IMR-90 (cell line): ENCODE measurements at regions not wholly inside any gene's neighbourhood (a gene's known extent, or its start where the extent isn't known, plus 50 kb on each side); places are given as distances from the start of the nearest gene placed in this dataset.

Source experiments
- ATAC-seq: fragments of 200-7000 bp; cut with Tn5 transposase; 2 replicates; pipeline ENCODE4 v1.9.1; 2020; ENCODE audit warnings: low read depth, mild to moderate bottlenecking, moderate library complexity
- BruUV-seq: library from RNA; stranded (reverse); fragments of 400-500 nt; replicated peaks from 2 replicates; lab custom pipeline; 2021; lab: Mats Ljungman, UMichigan
- CTCF ChIA-PET: fragments of 300-600 bp; formaldehyde crosslinking; extraction: SDS; loops from one replicate; lab custom pipeline; 2021; ENCODE audit warnings: antibody characterized with exemption; lab: Yijun Ruan, JAX
- POLR2A ChIA-PET: fragments of 300-600 bp; sonication (Branson Sonifier 250); formaldehyde crosslinking; loops from one replicate; lab custom pipeline; 2022; ENCODE audit warnings: antibody characterized with exemption; ENCODE audit not compliant: unreplicated experiment; lab: Charles Lee
- DNase-seq: peaks from one replicate; pipeline ENCODE4 v3.0.0; 2013
- H2AFZ ChIP-seq: replicated peaks from 2 replicates; pipeline ENCODE3; 2013; ENCODE audit warnings: low read length, mild to moderate bottlenecking; ENCODE audit not compliant: poor library complexity
- H2AK5ac ChIP-seq: 2 replicates; pipeline ENCODE4 v1.6.1; 2013; ENCODE audit warnings: low read depth, low read length, inconsistent platforms
- H2AK9ac ChIP-seq: replicated peaks from 2 replicates; pipeline ENCODE3; 2013; ENCODE audit warnings: mild to moderate bottlenecking, low read depth, low read length, moderate library complexity; ENCODE audit not compliant: poor library complexity
- H2BK120ac ChIP-seq: 2 replicates; pipeline ENCODE4 v1.6.1; 2013; ENCODE audit warnings: low read depth, low read length, inconsistent platforms
- H2BK15ac ChIP-seq: 3 replicates; pipeline ENCODE4 v1.6.1; 2013; ENCODE audit warnings: low read depth, low read length, inconsistent platforms
- H2BK20ac ChIP-seq: 2 replicates; pipeline ENCODE4 v1.6.1; 2013; ENCODE audit warnings: low read depth, mild to moderate bottlenecking, inconsistent platforms, low read length, moderate library complexity
- H2BK5ac ChIP-seq: 2 replicates; pipeline ENCODE4 v1.6.1; 2013; ENCODE audit warnings: mild to moderate bottlenecking, low read depth, low read length, inconsistent platforms; ENCODE audit not compliant: poor library complexity, severe bottlenecking
- H3K14ac ChIP-seq: replicated peaks from 2 replicates; pipeline ENCODE4 v1.6.1; 2013; ENCODE audit warnings: low read depth, low read length, inconsistent platforms
- H3K18ac ChIP-seq: 2 replicates; pipeline ENCODE4 v1.6.1; 2013; ENCODE audit warnings: low read depth, low read length, control low read depth
- H3K23ac ChIP-seq: 2 replicates; pipeline ENCODE4 v1.6.1; 2013; ENCODE audit warnings: low read depth, low read length, inconsistent platforms
- H3K27ac ChIP-seq: 2 replicates; pipeline ENCODE4 v1.5.1; 2013; ENCODE audit warnings: mild to moderate bottlenecking, control low read depth, low read length; ENCODE audit not compliant: insufficient read depth
- H3K27me3 ChIP-seq: 2 replicates; pipeline ENCODE4 v1.6.1; 2013; ENCODE audit warnings: low read length; ENCODE audit not compliant: control insufficient read depth, insufficient read depth
- H3K36me3 ChIP-seq: 2 replicates; pipeline ENCODE4 v1.6.1; 2013; ENCODE audit warnings: low read length, mixed read lengths; ENCODE audit not compliant: control insufficient read depth, insufficient read depth
- H3K4ac ChIP-seq: 2 replicates; pipeline ENCODE4 v1.6.1; 2013; ENCODE audit warnings: low read depth, low read length, inconsistent platforms
- H3K4me1 ChIP-seq: 2 replicates; pipeline ENCODE4 v1.6.1; 2013; ENCODE audit warnings: low read length, mixed read lengths; ENCODE audit not compliant: control insufficient read depth, insufficient read depth
- H3K4me2 ChIP-seq: 2 replicates; pipeline ENCODE4 v1.6.1; 2013; ENCODE audit warnings: low read depth, mild to moderate bottlenecking, control low read depth, low read length, moderate library complexity
- H3K4me3 ChIP-seq: 2 replicates; pipeline ENCODE4 v1.5.1; 2013; ENCODE audit warnings: low read depth, mild to moderate bottlenecking, control low read depth, low read length, moderate library complexity; ENCODE audit not compliant: insufficient read depth
- H3K56ac ChIP-seq: 2 replicates; pipeline ENCODE4 v1.6.1; 2013; ENCODE audit warnings: low read length, inconsistent platforms; ENCODE audit not compliant: insufficient read depth; ENCODE audit errors: extremely low read depth
- H3K79me1 ChIP-seq, 2 experiments: 2 replicates each; pipeline ENCODE4 v1.6.1; 2013; ENCODE audit warnings: low read length in 2 of 2, inconsistent platforms in 1 of 2, low read depth in 1 of 2
- H3K9ac ChIP-seq: 2 replicates; pipeline ENCODE4 v1.6.1; 2013; ENCODE audit warnings: low read depth, low read length, control low read depth
- H3K9me1 ChIP-seq: 2 replicates; pipeline ENCODE4 v1.6.1; 2013; ENCODE audit warnings: low read length, inconsistent platforms; ENCODE audit not compliant: insufficient read depth
- H3K9me3 ChIP-seq: 2 replicates; pipeline ENCODE4 v1.6.1; 2013; ENCODE audit warnings: low read length; ENCODE audit not compliant: control insufficient read depth, insufficient read depth
- H4K20me1 ChIP-seq: 2 replicates; pipeline ENCODE4 v1.6.1; 2013; ENCODE audit warnings: low read length, inconsistent platforms; ENCODE audit not compliant: insufficient read depth
- H4K5ac ChIP-seq: 2 replicates; pipeline ENCODE4 v1.6.1; 2013; ENCODE audit warnings: mild to moderate bottlenecking, low read depth, low read length, control low read depth
- H4K8ac ChIP-seq, 2 experiments: 2 replicates each; pipeline ENCODE4 v1.6.1; 2013; ENCODE audit warnings: low read depth in 2 of 2, low read length in 2 of 2, control low read depth in 1 of 2, inconsistent platforms in 1 of 2
- H4K91ac ChIP-seq: 2 replicates; pipeline ENCODE4 v1.6.1; 2013; ENCODE audit warnings: low read depth, low read length, inconsistent platforms; ENCODE audit not compliant: insufficient read depth
- BHLHE40 ChIP-seq: fragments of 150-350 bp; IDR thresholded peaks from 2 replicates; pipeline ENCODE4 v1.6.1; 2016; ENCODE audit warnings: mild to moderate bottlenecking, low read depth, low read length
- CEBPB ChIP-seq: IDR thresholded peaks from 2 replicates; pipeline ENCODE4 v1.6.1; 2012; ENCODE audit warnings: low read depth, low read length, improper control_type of control experiment
- CHD1 ChIP-seq: IDR thresholded peaks from 2 replicates; pipeline ENCODE4 v1.6.1; 2012; ENCODE audit warnings: low read depth, low read length, improper control_type of control experiment
- CTCF ChIP-seq: conservative IDR thresholded peaks from 2 replicates; pipeline ENCODE4 v1.5.1; 2012; ENCODE audit warnings: mild to moderate bottlenecking, low read depth, low read length, improper control_type of control experiment
- FOS ChIP-seq: fragments of 150-350 bp; IDR thresholded peaks from 2 replicates; pipeline ENCODE4 v1.6.1; 2016; ENCODE audit warnings: low read depth, low read length
- MAFK ChIP-seq: IDR thresholded peaks from 2 replicates; pipeline ENCODE4 v1.6.1; 2012; ENCODE audit warnings: low read depth, low read length, improper control_type of control experiment
- MAZ ChIP-seq: IDR thresholded peaks from 2 replicates; pipeline ENCODE4 v1.6.1; 2012; ENCODE audit warnings: low read depth, mild to moderate bottlenecking, low read length, improper control_type of control experiment, moderate library complexity, borderline replicate concordance
- MXI1 ChIP-seq: IDR thresholded peaks from 2 replicates; pipeline ENCODE4 v1.6.1; 2012; ENCODE audit warnings: low read depth, mild to moderate bottlenecking, low read length, moderate library complexity, borderline replicate concordance
- NFE2L2 ChIP-seq: fragments of 150-350 bp; IDR thresholded peaks from 2 replicates; pipeline ENCODE4 v1.6.1; 2016; ENCODE audit warnings: low read depth, mild to moderate bottlenecking, low read length
- POLR2A ChIP-seq: IDR thresholded peaks from 2 replicates; pipeline ENCODE4 v1.6.1; 2012; ENCODE audit warnings: mild to moderate bottlenecking, low read depth, low read length
- RAD21 ChIP-seq: IDR thresholded peaks from 2 replicates; pipeline ENCODE4 v1.6.1; 2012; ENCODE audit warnings: low read length, improper control_type of control experiment
- RCOR1 ChIP-seq: IDR thresholded peaks from 2 replicates; pipeline ENCODE4 v1.6.1; 2012; ENCODE audit warnings: mild to moderate bottlenecking, low read length, improper control_type of control experiment; ENCODE audit not compliant: insufficient replicate concordance
- RFX5 ChIP-seq: IDR thresholded peaks from 2 replicates; pipeline ENCODE4 v1.8.0; 2012; ENCODE audit warnings: low read depth, mild to moderate bottlenecking, low read length, moderate library complexity
- SMC3 ChIP-seq: fragments of 150-350 bp; IDR thresholded peaks from 2 replicates; pipeline ENCODE4 v1.6.1; 2016; ENCODE audit warnings: low read depth, mild to moderate bottlenecking, antibody characterized with exemption, low read length, moderate library complexity
- USF2 ChIP-seq: fragments of 150-350 bp; IDR thresholded peaks from 2 replicates; pipeline ENCODE4 v1.6.1; 2017; ENCODE audit warnings: mild to moderate bottlenecking, antibody characterized with exemption, low read length, low read depth
- WGBS, 2 experiments: methylation state at CpG; one replicate each; pipeline versions ENCODE4 v1.1.5 to v1.1.7; 2013; ENCODE audit warnings: missing lambda C conversion rate in 2 of 2; ENCODE audit not compliant: insufficient read length in 1 of 2; ENCODE audit errors: extremely low coverage in 2 of 2; 5-methylcytosine and 5-hydroxymethylcytosine counted together
- dilution Hi-C: fragments of 300-500 bp; cut with HindIII; formaldehyde crosslinking; loops from one replicate; pipeline ENCODE4 v1.14.3; 2018; ENCODE audit warnings: low sequenced_read_pairs; ENCODE audit not compliant: unreplicated experiment
- in situ Hi-C: fragments of 300-500 bp; cut with MboI; formaldehyde crosslinking; loops from 3 replicates; pipeline ENCODE4 v1.14.3; 2019; ENCODE audit warnings: low sequenced_read_pairs, inconsistent platforms, mixed read lengths
- intact Hi-C: fragments of 100-400 bp; cut with micrococcal nuclease; formaldehyde crosslinking; loops from 2 replicates; pipeline ENCODE4 v1.10.0; 2022
- TF ChIP-seq, protein P1 (sequence below): fragments of 150-350 bp; IDR thresholded peaks from 2 replicates; pipeline ENCODE4 v1.6.1; 2016; ENCODE audit warnings: low read depth, mild to moderate bottlenecking, low read length, moderate library complexity, borderline replicate concordance

DNA sequence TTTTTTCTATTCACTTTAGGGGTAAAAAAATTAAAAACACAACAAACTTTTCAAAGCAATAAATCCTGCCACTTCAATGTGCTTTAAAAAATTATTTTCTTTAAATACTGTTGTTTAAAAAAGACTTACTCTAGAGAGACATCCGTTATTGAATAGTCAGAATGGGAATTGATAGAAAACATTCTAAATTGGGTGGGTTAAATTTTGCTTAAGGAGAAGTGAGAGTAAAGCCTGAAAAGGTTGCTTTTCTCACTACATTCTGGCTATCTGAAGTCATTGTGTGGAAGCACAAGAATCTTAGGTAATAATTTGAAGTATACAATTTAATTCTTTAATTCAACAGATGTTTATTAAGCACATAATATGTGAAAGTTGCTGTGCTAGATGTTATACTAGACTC, 509.3 kb downstream of the NR2F1-AS1 start:
- Histone ChIP-seq H3K4ac (no peak overlapping the region), H3K27ac (no peak overlapping the region), H2AK9ac (no peak overlapping the region), H2BK5ac (no peak overlapping the region), H4K8ac (no peak overlapping the region; a peak in 1 of 4 replicates), H2AFZ (no peak overlapping the region), H3K18ac (no peak overlapping the region), H4K20me1 (no peaks in the 10 kb centered on the region), H3K4me1 (peaks cover 3% of the 10 kb centered on the region; the same call in 1 of the 2 replicates), H4K91ac (no peak overlapping the region), H3K9me1 (no peaks in the 10 kb centered on the region), H2BK15ac (no peak overlapping the region), H3K14ac (no peak overlapping the region), H2BK120ac (no peak overlapping the region), H3K9me3 (no peaks in the 10 kb centered on the region), H4K5ac (no peak overlapping the region), H3K27me3 (no peaks in the 10 kb centered on the region), H3K4me2 (no peak overlapping the region), H3K23ac (no peak overlapping the region), H3K4me3 (no peak overlapping the region), H2AK5ac (no peak overlapping the region), H3K56ac (no peak overlapping the region), H2BK20ac (no peak overlapping the region), H3K79me1 (no peaks in the 10 kb centered on the region), H3K9ac (no peak overlapping the region), H3K36me3 (no peaks in the 10 kb centered on the region)
- ChIA-PET CTCF (no interaction called here), POLR2A (no interaction called here)
- dilution Hi-C loops = no loop called here
- intact Hi-C loops = loop anchor here (10.0 kb wide), 3 partner anchors 237 to 757 kb away; no protein-coding TSS in a partner anchor
- no CpG with 5 or more reads among the region's 1 CpG for WGBS, 2 experiments
- DNase-seq = no peak
- no peak for ATAC-seq
- TF ChIP-seq MAFK (no peak), CEBPB (no peak), RAD21 (no peak), NFE2L2 (no peak), FOS (no peak), USF2 (no peak), MXI1 (no peak), CTCF (no peak), BHLHE40 (no peak), POLR2A (no peak), MAZ (no peak), CHD1 (no peak), SMC3 (no peak), RFX5 (no peak), RCOR1 (no peak)
- TF ChIP-seq, protein P1, sequence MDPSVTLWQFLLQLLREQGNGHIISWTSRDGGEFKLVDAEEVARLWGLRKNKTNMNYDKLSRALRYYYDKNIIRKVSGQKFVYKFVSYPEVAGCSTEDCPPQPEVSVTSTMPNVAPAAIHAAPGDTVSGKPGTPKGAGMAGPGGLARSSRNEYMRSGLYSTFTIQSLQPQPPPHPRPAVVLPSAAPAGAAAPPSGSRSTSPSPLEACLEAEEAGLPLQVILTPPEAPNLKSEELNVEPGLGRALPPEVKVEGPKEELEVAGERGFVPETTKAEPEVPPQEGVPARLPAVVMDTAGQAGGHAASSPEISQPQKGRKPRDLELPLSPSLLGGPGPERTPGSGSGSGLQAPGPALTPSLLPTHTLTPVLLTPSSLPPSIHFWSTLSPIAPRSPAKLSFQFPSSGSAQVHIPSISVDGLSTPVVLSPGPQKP = no peak
- in situ Hi-C loops = no loop called here
- no TSS peak for BruUV-seq
